Smooth muscle cell (in vitro differentiated cells): ENCODE measurements at regions not wholly inside any gene's neighbourhood (a gene's known extent, or its start where the extent isn't known, plus 50 kb on each side); places are given as distances from the start of the nearest gene placed in this dataset.

Experiments used
- DNase-seq: peaks from one replicate; lab custom pipeline; 2025; ENCODE audit not compliant: unreplicated experiment; lab: John Stamatoyannopoulos, UW
- H2AFZ ChIP-seq: fragments of 200-600 bp; sonication (generic); 2 replicates; pipeline ENCODE4 v1.6.0; 2016; ENCODE audit warnings: antibody characterized with exemption, low read depth, mild to moderate bottlenecking
- H3F3A ChIP-seq: fragments of 200-600 bp; sonication (generic); 2 replicates; pipeline ENCODE4 v1.6.0; 2017; ENCODE audit warnings: antibody characterized with exemption, low read depth
- H3K27ac ChIP-seq: fragments of 200-600 bp; sonication (generic); 2 replicates; pipeline ENCODE4 v1.5.1; 2016; ENCODE audit warnings: low read depth, mild to moderate bottlenecking
- H3K27me3 ChIP-seq: fragments of 200-600 bp; sonication (generic); 2 replicates; pipeline ENCODE4 v1.6.1; 2016; ENCODE audit warnings: low read depth, mild to moderate bottlenecking
- H3K36me3 ChIP-seq: fragments of 200-600 bp; sonication (generic); 2 replicates; pipeline ENCODE4 v1.5.1; 2016; ENCODE audit warnings: low read depth
- H3K4me1 ChIP-seq: fragments of 200-600 bp; sonication (generic); 2 replicates; pipeline ENCODE4 v1.5.1; 2016; ENCODE audit warnings: low read depth
- H3K4me2 ChIP-seq: fragments of 200-600 bp; sonication (generic); 2 replicates; pipeline ENCODE4 v1.6.0; 2016; ENCODE audit warnings: mild to moderate bottlenecking
- H3K4me3 ChIP-seq: fragments of 200-600 bp; sonication (generic); 2 replicates; pipeline ENCODE4 v1.5.1; 2016; ENCODE audit warnings: mild to moderate bottlenecking
- H3K79me2 ChIP-seq: fragments of 200-600 bp; sonication (generic); 2 replicates; pipeline ENCODE4 v1.6.0; 2016; ENCODE audit warnings: low read depth, mild to moderate bottlenecking
- H3K9ac ChIP-seq: fragments of 200-600 bp; sonication (generic); 2 replicates; pipeline ENCODE4 v1.6.0; 2016; ENCODE audit warnings: low read depth
- H3K9me3 ChIP-seq: fragments of 200-600 bp; sonication (generic); replicated peaks from 2 replicates; pipeline ENCODE4 v1.5.1; 2016; ENCODE audit warnings: low read depth
- H4K20me1 ChIP-seq: fragments of 200-600 bp; sonication (generic); 2 replicates; pipeline ENCODE4 v1.6.0; 2016; ENCODE audit warnings: low read depth
- CTCF ChIP-seq: fragments of 200-600 bp; sonication (generic); IDR thresholded peaks from 2 replicates; pipeline ENCODE4 v1.5.1; 2017; ENCODE audit warnings: borderline replicate concordance, mild to moderate bottlenecking, antibody characterized with exemption; ENCODE audit not compliant: insufficient read depth, poor library complexity, severe bottlenecking
- WGBS: methylation state at CpG from one replicate; pipeline ENCODE4 v1.1.7; 2016; ENCODE audit warnings: low lambda C conversion rate; 5-methylcytosine and 5-hydroxymethylcytosine counted together

DNA sequence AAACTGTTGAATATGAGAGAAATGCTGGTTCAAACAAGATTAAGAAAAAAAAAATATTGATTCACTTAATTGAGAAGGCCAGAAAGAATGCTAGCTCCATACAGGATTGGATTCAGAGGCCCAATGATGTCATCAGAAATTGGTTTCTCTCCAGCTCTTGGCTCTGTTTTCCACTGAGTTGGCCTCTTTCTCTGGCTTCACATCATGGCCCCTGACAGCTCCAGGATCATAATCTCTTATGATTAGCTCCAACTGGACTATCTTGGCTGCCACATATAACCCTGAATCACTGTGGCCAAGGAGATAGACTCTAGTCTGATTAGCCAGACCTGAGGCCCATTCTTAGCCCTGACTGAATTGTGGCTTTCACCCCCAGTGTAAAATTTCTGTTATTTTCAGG, 244.7 kb upstream of the GRAMD2B start:
- DNase-seq = no peak

DNA sequence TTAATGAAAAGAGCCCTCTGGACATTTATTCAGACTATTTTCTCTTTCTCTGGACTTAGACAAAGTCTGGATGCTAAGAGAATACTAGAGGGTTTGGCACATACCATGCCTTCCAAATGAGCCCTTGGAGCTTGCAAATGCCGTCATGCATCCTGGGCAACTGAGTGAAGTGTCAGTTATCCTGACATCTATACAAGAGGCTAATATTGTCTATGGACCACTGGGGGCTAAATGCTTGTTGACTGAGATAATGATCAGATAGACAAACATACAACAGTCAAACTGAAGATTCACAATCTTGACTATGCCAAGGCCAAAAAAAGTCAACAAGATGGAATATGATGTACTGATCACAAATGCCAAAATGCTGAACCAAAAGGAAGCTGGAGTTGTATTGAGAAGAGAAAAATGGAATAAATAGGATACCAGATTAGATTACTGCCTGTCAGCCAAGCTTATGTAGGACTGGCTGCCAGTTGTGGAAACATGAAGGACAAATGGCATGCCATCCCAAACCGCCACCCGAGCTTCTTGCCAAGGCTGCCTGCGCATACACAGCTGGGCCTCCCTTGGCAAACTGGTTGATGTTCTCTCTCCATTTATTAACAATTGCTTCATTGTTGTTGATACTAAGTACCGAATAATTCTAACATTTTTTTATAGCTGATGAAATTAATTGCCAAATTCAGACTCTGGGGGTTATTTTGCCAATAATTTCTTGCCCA, 240.1 kb upstream of the GRAMD2B start:
- H3K79me2 ChIP-seq = no peaks in the 10 kb centered on the region
- H3K4me1 ChIP-seq = no peaks in the 10 kb centered on the region
- no peak overlapping the region for H3K27ac ChIP-seq
- no peak overlapping the region for H2AFZ ChIP-seq
- no peak for TF ChIP-seq CTCF
- H3K4me3 ChIP-seq = no peak overlapping the region
- no peaks in the 10 kb centered on the region for H3K9me3 ChIP-seq
- H3F3A ChIP-seq = no peaks in the 10 kb centered on the region
- no peaks in the 10 kb centered on the region for H4K20me1 ChIP-seq
- WGBS = 96% methylated on average over 5 of the region's 5 CpGs
- no peak for DNase-seq
- H3K4me2 ChIP-seq = no peak overlapping the region
- H3K9ac ChIP-seq = no peak overlapping the region
- H3K36me3 ChIP-seq = no peaks in the 10 kb centered on the region
- H3K27me3 ChIP-seq = no peaks in the 10 kb centered on the region

More for the DNA sequence above, 244.7 kb upstream of the GRAMD2B start:
- H2AFZ ChIP-seq = no peak overlapping the region
- H3K27ac ChIP-seq = no peak overlapping the region
- H3K4me1 ChIP-seq = no peaks in the 10 kb centered on the region
- no peaks in the 10 kb centered on the region for H3K27me3 ChIP-seq
- H3K4me2 ChIP-seq = no peak overlapping the region
- H3K9me3 ChIP-seq = peaks cover 3% of the 10 kb centered on the region
- no peak overlapping the region for H3K4me3 ChIP-seq
- TF ChIP-seq CTCF = no peak
- H3K36me3 ChIP-seq = no peaks in the 10 kb centered on the region
- no peak overlapping the region for H3K9ac ChIP-seq
- no peaks in the 10 kb centered on the region for H3K79me2 ChIP-seq
- H3F3A ChIP-seq = no peaks in the 10 kb centered on the region
- H4K20me1 ChIP-seq = no peaks in the 10 kb centered on the region

- Histone ChIP-seq H4K20me1 (no peaks in the 10 kb centered on the region), H2AFZ (no peak overlapping the region), H3K4me2 (no peak overlapping the region), H3K36me3 (no peaks in the 10 kb centered on the region), H3K79me2 (no peaks in the 10 kb centered on the region), H3K27me3 (no peaks in the 10 kb centered on the region), H3K9me3 (no peaks in the 10 kb centered on the region), H3K4me1 (peaks cover 11% of the 10 kb centered on the region), H3K27ac (no peak overlapping the region), H3K4me3 (no peak overlapping the region), H3F3A (no peaks in the 10 kb centered on the region), H3K9ac (no peak overlapping the region)
- WGBS = 97% methylated on average over 1 of the region's 1 CpG
- no peak for DNase-seq
- no peak for TF ChIP-seq CTCF
These were observed 238.7 kb upstream of the GRAMD2B start for GRCh38 chr5:126184474-126184873.

- Histone ChIP-seq H2AFZ (no peak overlapping the region), H3K4me2 (no peak overlapping the region), H3K9me3 (no peaks in the 10 kb centered on the region), H3K79me2 (no peaks in the 10 kb centered on the region), H3K27me3 (no peaks in the 10 kb centered on the region), H3K36me3 (no peaks in the 10 kb centered on the region), H3K4me1 (peaks cover 16% of the 10 kb centered on the region), H3K9ac (no peak overlapping the region), H3K27ac (no peak overlapping the region), H3K4me3 (no peak overlapping the region), H3F3A (no peaks in the 10 kb centered on the region), H4K20me1 (no peaks in the 10 kb centered on the region)
- no peak for TF ChIP-seq CTCF
- 59% methylated on average over 1 of the region's 1 CpG for WGBS
- no peak for DNase-seq
These were observed 237.0 kb upstream of the GRAMD2B start for GRCh38 chr5:126186210-126186609.
